ENCODE measurements at regions not wholly inside any gene's neighbourhood (a gene's known extent, or its start where the extent isn't known, plus 50 kb on each side); places are given as distances from the start of the nearest gene placed in this dataset.

- TF ChIP-seq ASH2L (IDR thresholded peaks at IDR 0.05; ENCODE audit: low read length) (no peak), MAFK (IDR thresholded peaks at IDR 0.05; ENCODE audit: low read depth, low read length) (peak; percentile 73; the same call in 1 of the 2 replicates)
- Histone ChIP-seq H4K5ac (ENCODE audit: insufficient read length, low read depth, low read length) (no peak overlapping the region), H2AK5ac (ENCODE audit: low read depth, low read length) (no peak overlapping the region), H3K4ac (replicated peaks; ENCODE audit: insufficient read length, low read depth, low read length) (no peak overlapping the region), H3K4me2 (ENCODE audit: insufficient read depth in 1 of 2, low read depth in 2 of 2, low read length in 2 of 2) (no peak overlapping the region), H3K79me1 (ENCODE audit: low read depth, low read length) (no peaks in the 10 kb centered on the region), H3K79me2 (ENCODE audit: control insufficient read depth in 1 of 2, insufficient read depth in 2 of 2, low read length in 2 of 2) (no peaks in the 10 kb centered on the region), H3K27ac (ENCODE audit: low read depth, low read length) (no peak overlapping the region), H4K8ac (ENCODE audit: extremely low read depth, insufficient read depth, low read length) (no peak overlapping the region), H4K91ac (replicated peaks; ENCODE audit: insufficient read length, low read length) (no peak overlapping the region), H3K18ac (ENCODE audit: extremely low read depth, low read length) (no peak overlapping the region), H2BK120ac (replicated peaks; ENCODE audit: low read depth, low read length) (no peak overlapping the region), H3K14ac (ENCODE audit: insufficient read length) (no peak overlapping the region), H3K36me3 (ENCODE audit: control insufficient read depth in 2 of 4, insufficient read depth in 4 of 4, low read length in 3 of 4) (no peaks in the 10 kb centered on the region), H3K9me3 (ENCODE audit: insufficient read depth in 2 of 2, low read depth in 1 of 2, low read length in 1 of 2) (no peaks in the 10 kb centered on the region), H3K9ac (replicated peaks in 1 of 4; ENCODE audit: extremely low read depth in 1 of 4, low read depth in 3 of 4, low read length in 3 of 4) (no peak overlapping the region; a peak in 1 of 7 replicates), H2BK5ac (ENCODE audit: low read depth, low read length) (no peak overlapping the region), H3K4me1 (replicated peaks in 1 of 4; ENCODE audit: control insufficient read depth in 3 of 4, insufficient read depth in 4 of 4, low read length in 3 of 4) (no peaks in the 10 kb centered on the region), H4K20me1 (replicated peaks in 1 of 2; ENCODE audit: control insufficient read depth in 1 of 2, insufficient read depth in 2 of 2, low read length in 2 of 2) (no peaks in the 10 kb centered on the region), H2AFZ (ENCODE audit: low read length) (peak overlapping the region; percentile 99; the same call in 1 of the 2 replicates), H3K4me3 (ENCODE audit: extremely low read depth in 1 of 4, insufficient read depth in 2 of 4, low read depth in 3 of 4, low read length in 4 of 4) (no peak overlapping the region), H3K23me2 (ENCODE audit: low read depth, low read length) (no peaks in the 10 kb centered on the region; the same call in 1 of the 2 replicates), H2BK12ac (ENCODE audit: low read depth, low read length) (no peak overlapping the region), H3K56ac (replicated peaks; ENCODE audit: insufficient read length, low read depth, low read length) (no peak overlapping the region), H3K27me3 (replicated peaks in 1 of 4; ENCODE audit: control insufficient read depth in 3 of 4, extremely low read depth in 1 of 4, insufficient read depth in 3 of 4, low read length in 3 of 4) (no peaks in the 10 kb centered on the region), H2BK15ac (ENCODE audit: low read length) (no peak overlapping the region), H3K23ac (ENCODE audit: insufficient read length) (no peak overlapping the region), H2BK20ac (ENCODE audit: low read length) (no peak overlapping the region)
- FAIRE-seq: no peak
- ChIA-PET CTCF (ENCODE audit: partially characterized antibody) (interaction anchor here (0.7 to 2.0 kb wide), 3 partner anchors 9 to 795 kb away, joined by 3 to 14 read pairs (median 3); no protein-coding TSS in a partner anchor), POLR2A (ENCODE audit: partially characterized antibody) (no interaction called here)
- 92% methylated on average over 2 of the region's 2 CpGs; no CpG with 5 or more reads in 1 of the 2 experiments for WGBS, 2 experiments (ENCODE audit: extremely low coverage in 1 of 2, insufficient coverage in 1 of 2, insufficient read length in 1 of 2, insufficient replicate concordance in 2 of 2, low coverage in 1 of 2, low lambda C conversion rate in 2 of 2, missing lambda C conversion rate in 1 of 2)
- no peak for DNase-seq (ENCODE audit: low read depth in 1 of 2, low spot score in 2 of 2)
Measured at GRCh38 chr2:211045025-211045424, 488.6 kb downstream of the CPS1 start.
